Mesothelial cell of epicardium (in vitro differentiated cells): ENCODE measurements at regions not wholly inside any gene's neighbourhood (a gene's known extent, or its start where the extent isn't known, plus 50 kb on each side); places are given as distances from the start of the nearest gene placed in this dataset.

ENCODE experiments used
- DNase-seq, 2 experiments: peaks; one replicate each; pipeline ENCODE4 v3.0.0; 2021; ENCODE audit warnings: low spot score in 2 of 2; ENCODE audit not compliant: unreplicated experiment in 2 of 2
- H3K27ac Mint-ChIP-seq: 2 replicates; pipeline ENCODE4 v1.8.0; 2021; ENCODE audit warnings: mixed read lengths
- H3K27me3 Mint-ChIP-seq: 2 replicates; pipeline ENCODE4 v1.8.0; 2021; ENCODE audit warnings: low read depth, mixed read lengths
- H3K36me3 Mint-ChIP-seq: 2 replicates; pipeline ENCODE4 v1.8.0; 2021; ENCODE audit warnings: mixed read lengths
- H3K4me1 Mint-ChIP-seq: 2 replicates; pipeline ENCODE4 v1.8.0; 2021; ENCODE audit warnings: mixed read lengths
- H3K4me3 Mint-ChIP-seq: 2 replicates; pipeline ENCODE4 v1.8.0; 2021; ENCODE audit warnings: mild to moderate bottlenecking, moderate library complexity, mixed read lengths
- H3K9me3 Mint-ChIP-seq: 2 replicates; pipeline ENCODE4 v1.8.0; 2021; ENCODE audit warnings: mixed read lengths
- TF ChIP-seq, protein P1 (sequence below): fragments of 200-600 bp; sonication (generic); IDR thresholded peaks from one replicate; pipeline ENCODE4 v1.5.0; 2021; ENCODE audit warnings: antibody characterized with exemption; ENCODE audit not compliant: unreplicated experiment

DNA sequence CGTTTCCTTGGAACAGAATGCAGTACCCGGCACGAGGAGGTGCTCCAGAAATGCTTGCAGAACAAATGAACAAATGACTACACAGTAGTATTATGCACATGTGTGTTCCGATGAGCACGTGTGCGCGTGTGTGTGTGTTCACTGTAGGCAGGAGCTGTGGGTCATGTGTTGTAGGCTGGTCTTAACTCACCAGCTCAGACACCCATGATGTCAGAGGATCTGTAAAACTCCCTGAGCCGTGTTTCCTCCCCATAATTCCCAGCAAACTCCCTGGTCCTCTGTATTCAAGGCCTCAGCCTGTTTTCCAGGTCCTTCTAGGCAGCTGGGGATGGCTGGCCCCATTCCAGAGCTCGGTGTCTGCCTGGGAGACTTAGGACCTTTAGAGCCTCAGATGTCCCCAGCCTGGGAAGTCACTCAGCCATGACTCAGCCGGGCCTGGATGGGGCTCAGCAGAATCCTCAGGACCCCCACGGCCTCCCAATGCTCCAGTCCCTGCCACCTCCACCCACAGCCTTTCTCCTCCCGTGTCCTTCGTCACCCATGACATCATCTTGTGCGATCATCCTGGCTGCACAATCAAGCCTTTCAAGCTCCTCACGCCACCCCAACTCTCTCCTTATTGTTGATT lies 475.0 kb upstream of the SULF2 start:
- no peak for DNase-seq
- peaks cover 15% of the 10 kb centered on the region for H3K9me3 Mint-ChIP-seq
- TF ChIP-seq, protein P1, sequence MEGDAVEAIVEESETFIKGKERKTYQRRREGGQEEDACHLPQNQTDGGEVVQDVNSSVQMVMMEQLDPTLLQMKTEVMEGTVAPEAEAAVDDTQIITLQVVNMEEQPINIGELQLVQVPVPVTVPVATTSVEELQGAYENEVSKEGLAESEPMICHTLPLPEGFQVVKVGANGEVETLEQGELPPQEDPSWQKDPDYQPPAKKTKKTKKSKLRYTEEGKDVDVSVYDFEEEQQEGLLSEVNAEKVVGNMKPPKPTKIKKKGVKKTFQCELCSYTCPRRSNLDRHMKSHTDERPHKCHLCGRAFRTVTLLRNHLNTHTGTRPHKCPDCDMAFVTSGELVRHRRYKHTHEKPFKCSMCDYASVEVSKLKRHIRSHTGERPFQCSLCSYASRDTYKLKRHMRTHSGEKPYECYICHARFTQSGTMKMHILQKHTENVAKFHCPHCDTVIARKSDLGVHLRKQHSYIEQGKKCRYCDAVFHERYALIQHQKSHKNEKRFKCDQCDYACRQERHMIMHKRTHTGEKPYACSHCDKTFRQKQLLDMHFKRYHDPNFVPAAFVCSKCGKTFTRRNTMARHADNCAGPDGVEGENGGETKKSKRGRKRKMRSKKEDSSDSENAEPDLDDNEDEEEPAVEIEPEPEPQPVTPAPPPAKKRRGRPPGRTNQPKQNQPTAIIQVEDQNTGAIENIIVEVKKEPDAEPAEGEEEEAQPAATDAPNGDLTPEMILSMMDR: no peak
- peak overlapping the region; percentile 18 for H3K27ac Mint-ChIP-seq
- no peak overlapping the region for H3K4me3 Mint-ChIP-seq
- H3K27me3 Mint-ChIP-seq: no peaks in the 10 kb centered on the region
- peaks cover 16% of the 10 kb centered on the region for H3K4me1 Mint-ChIP-seq
- no peaks in the 10 kb centered on the region for H3K36me3 Mint-ChIP-seq

DNA sequence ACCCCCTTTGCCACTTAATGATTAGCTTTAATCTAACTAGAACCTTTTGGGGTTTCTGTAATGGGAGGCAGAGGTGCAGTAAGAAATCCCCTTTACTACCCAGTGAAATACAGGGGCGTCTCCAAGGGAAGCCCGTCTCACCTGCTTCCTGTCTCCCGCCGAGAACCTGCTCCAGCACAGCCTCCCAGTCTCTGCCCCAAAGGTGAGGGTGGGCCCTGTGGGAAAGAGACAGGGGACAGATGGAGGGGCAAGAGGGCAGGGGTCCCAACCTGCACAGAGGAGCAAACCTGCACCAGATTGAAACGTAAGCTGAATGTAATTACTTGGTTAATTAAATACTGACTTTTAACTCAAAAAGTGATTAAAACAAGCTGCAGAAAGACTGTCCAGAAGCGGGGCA lies 474.2 kb upstream of the SULF2 start:
- Mint-ChIP-seq H3K27ac (peak overlapping the region; percentile 18), H3K4me1 (peaks cover 16% of the 10 kb centered on the region), H3K27me3 (no peaks in the 10 kb centered on the region), H3K9me3 (peaks cover 15% of the 10 kb centered on the region), H3K4me3 (no peak overlapping the region), H3K36me3 (no peaks in the 10 kb centered on the region)
- TF ChIP-seq, protein P1: no peak
- no peak for DNase-seq

DNA sequence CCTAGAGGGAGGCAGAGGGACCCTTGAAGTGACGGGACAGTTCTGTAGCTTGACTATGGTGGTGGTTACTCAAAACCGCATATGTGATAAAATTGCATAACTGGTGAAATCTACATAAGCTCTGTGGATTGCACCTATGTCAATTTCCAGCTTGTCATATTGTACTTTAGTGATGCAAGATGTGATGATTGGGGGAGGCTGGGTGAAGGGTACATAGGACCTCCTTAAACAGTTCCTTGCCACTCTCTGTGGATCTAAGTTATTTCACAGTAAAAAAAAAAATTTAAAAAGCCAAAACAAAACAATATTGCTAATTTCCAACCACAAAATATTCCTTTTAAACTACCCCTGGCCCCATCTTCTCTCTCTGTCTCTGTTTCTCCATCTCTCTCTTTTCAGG lies 472.6 kb upstream of the SULF2 start:
- peaks cover 15% of the 10 kb centered on the region for H3K9me3 Mint-ChIP-seq
- H3K4me1 Mint-ChIP-seq: peaks cover 16% of the 10 kb centered on the region
- DNase-seq: no peak
- TF ChIP-seq, protein P1: no peak
- no peaks in the 10 kb centered on the region for H3K27me3 Mint-ChIP-seq
- no peaks in the 10 kb centered on the region for H3K36me3 Mint-ChIP-seq
- H3K27ac Mint-ChIP-seq: no peak overlapping the region
- no peak overlapping the region for H3K4me3 Mint-ChIP-seq

DNA sequence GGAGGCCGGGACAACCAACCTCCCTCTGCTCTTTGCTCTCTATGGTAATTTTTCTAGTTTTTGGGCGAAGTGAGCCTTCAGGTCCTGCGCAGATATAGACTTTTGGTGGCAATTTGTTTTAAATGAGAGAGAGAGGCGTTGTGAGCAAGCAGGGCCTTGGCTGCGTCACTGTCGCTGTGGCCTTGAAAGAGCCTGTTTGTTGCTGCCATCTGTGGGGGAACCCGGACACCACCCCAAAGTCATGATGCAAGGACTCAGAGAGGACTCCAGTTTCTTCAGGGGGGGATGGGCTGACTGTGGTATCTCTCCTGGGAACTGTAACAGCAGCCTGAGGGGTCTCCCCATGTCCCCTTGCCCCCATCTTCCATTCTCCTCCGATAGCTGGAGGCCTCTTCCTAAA lies 462.7 kb upstream of the SULF2 start:
- TF ChIP-seq, protein P1: no peak
- Mint-ChIP-seq H3K9me3 (no peaks in the 10 kb centered on the region), H3K27me3 (no peaks in the 10 kb centered on the region), H3K36me3 (no peaks in the 10 kb centered on the region), H3K27ac (no peak overlapping the region), H3K4me1 (peaks cover 1% of the 10 kb centered on the region), H3K4me3 (no peak overlapping the region)
- DNase-seq: no peak

DNA sequence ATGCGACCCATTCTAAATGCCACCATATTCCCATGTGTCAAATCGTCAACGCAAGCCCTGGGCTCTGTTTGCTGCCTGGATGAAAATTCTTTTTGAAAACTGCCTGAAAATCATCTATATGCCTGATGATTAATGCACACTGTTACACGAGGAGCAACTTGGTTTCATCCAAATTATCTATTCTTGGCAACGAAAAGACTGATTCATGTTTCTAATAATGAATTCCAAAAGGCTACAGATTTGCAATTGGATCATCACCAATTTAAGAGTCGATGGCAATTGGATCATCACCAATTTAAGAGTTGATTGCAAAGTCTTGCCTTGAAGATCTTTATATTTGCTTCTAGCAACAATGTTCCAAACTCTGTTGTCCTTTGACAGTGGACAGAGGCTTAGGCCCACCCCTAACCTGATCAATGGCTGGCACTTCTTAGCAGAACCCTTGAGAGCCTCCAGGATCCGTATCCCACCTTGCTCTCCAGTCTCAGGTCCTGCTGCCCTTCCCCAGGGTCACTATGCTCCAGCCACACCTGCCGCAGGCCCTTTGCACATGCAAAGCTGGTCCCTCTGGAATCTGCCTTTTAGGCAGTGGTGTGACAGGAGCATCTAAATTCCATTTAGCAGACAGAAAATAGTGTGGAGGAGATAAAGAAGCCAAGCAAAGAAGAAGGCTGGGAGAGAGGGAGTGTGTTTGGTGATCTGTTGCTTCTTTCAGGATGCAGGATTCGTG lies 460.9 kb upstream of the SULF2 start:
- Mint-ChIP-seq H3K4me3 (no peak overlapping the region), H3K36me3 (no peaks in the 10 kb centered on the region), H3K9me3 (no peaks in the 10 kb centered on the region), H3K27ac (no peak overlapping the region), H3K27me3 (no peaks in the 10 kb centered on the region), H3K4me1 (peaks cover 1% of the 10 kb centered on the region)
- TF ChIP-seq, protein P1: no peak
- DNase-seq: no peak
